ENCODE measurements at regions not wholly inside any gene's neighbourhood (a gene's known extent, or its start where the extent isn't known, plus 50 kb on each side); places are given as distances from the start of the nearest gene placed in this dataset.

DNA sequence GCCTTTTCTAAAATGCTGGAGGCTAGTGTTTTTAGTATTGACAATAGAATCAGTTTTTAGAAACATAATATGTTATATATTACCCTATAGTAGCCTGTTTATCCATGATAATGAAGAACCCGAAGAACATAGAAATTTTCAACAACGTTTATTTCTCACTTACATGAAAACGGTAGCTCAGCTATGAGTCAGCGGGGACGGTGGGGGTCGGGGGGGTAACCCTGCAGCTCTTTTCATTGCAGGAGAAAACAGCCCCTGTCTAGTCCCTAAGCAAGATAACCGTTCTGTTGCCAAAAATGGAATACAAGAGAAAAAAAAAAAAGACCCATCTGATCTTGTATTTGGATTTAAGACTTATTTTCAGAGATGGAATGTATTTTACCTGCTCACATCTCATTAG, 1758.4 kb upstream of the AGA start:
- TF ChIP-seq, protein P1, sequence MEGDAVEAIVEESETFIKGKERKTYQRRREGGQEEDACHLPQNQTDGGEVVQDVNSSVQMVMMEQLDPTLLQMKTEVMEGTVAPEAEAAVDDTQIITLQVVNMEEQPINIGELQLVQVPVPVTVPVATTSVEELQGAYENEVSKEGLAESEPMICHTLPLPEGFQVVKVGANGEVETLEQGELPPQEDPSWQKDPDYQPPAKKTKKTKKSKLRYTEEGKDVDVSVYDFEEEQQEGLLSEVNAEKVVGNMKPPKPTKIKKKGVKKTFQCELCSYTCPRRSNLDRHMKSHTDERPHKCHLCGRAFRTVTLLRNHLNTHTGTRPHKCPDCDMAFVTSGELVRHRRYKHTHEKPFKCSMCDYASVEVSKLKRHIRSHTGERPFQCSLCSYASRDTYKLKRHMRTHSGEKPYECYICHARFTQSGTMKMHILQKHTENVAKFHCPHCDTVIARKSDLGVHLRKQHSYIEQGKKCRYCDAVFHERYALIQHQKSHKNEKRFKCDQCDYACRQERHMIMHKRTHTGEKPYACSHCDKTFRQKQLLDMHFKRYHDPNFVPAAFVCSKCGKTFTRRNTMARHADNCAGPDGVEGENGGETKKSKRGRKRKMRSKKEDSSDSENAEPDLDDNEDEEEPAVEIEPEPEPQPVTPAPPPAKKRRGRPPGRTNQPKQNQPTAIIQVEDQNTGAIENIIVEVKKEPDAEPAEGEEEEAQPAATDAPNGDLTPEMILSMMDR (conservative IDR thresholded peaks at IDR 0.05; ENCODE audit: low read depth, low read length): no peak

DNA sequence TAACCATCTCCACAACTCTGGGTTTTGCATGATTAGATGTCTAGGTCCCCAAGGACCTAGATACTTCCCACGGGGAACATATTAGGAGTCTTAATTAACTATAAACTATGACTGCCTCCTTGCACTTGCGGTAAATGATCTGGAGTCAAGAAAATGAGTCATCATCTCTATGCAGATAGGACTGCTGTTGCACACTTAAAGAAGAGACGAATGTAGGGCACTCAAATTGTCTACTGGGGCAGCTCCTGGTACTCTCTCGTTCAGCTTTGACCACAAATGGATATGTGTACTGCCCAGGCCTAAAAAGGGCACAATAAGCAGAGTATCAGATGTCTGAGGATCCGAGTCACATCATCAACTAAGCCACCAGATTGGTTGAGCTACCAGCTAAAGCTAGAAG, 1783.4 kb upstream of the AGA start:
- Histone ChIP-seq H4K20me1 (ENCODE audit: insufficient read depth) (no peaks in the 10 kb centered on the region), H3K27ac (no peak overlapping the region), H3K4me1 (ENCODE audit: low read depth, poor library complexity, severe bottlenecking) (no peaks in the 10 kb centered on the region), H3K27me3 (ENCODE audit: insufficient read depth, low read depth) (no peaks in the 10 kb centered on the region), H3K4me3 (IDR thresholded peaks at IDR 0.05; ENCODE audit: insufficient read depth, low read depth, low read length) (no peak overlapping the region), H3K79me2 (ENCODE audit: insufficient read depth, low read depth) (no peaks in the 10 kb centered on the region), H3K4me2 (no peak overlapping the region), H3K9ac (no peak overlapping the region), H2AFZ (ENCODE audit: low read depth) (no peak overlapping the region), H3K36me3 (ENCODE audit: insufficient read depth) (no peaks in the 10 kb centered on the region)
- TF ChIP-seq, protein P1 (conservative IDR thresholded peaks at IDR 0.05; ENCODE audit: low read depth, low read length): no peak

More for the DNA sequence above, 1758.4 kb upstream of the AGA start:
- Histone ChIP-seq H3K4me3 (IDR thresholded peaks at IDR 0.05; ENCODE audit: insufficient read depth, low read depth, low read length) (no peak overlapping the region), H3K9ac (no peak overlapping the region), H3K79me2 (ENCODE audit: insufficient read depth, low read depth) (no peaks in the 10 kb centered on the region), H2AFZ (ENCODE audit: low read depth) (no peak overlapping the region), H3K36me3 (ENCODE audit: insufficient read depth) (no peaks in the 10 kb centered on the region), H3K4me2 (no peak overlapping the region), H3K4me1 (ENCODE audit: low read depth, poor library complexity, severe bottlenecking) (no peaks in the 10 kb centered on the region), H3K27ac (no peak overlapping the region), H4K20me1 (ENCODE audit: insufficient read depth) (no peaks in the 10 kb centered on the region), H3K27me3 (ENCODE audit: insufficient read depth, low read depth) (no peaks in the 10 kb centered on the region)

- Histone ChIP-seq H3K36me3 (ENCODE audit: insufficient read depth) (no peaks in the 10 kb centered on the region), H3K4me2 (no peak overlapping the region), H3K79me2 (ENCODE audit: insufficient read depth, low read depth) (no peaks in the 10 kb centered on the region), H3K27ac (no peak overlapping the region), H2AFZ (ENCODE audit: low read depth) (no peak overlapping the region), H3K27me3 (ENCODE audit: insufficient read depth, low read depth) (no peaks in the 10 kb centered on the region), H3K4me3 (IDR thresholded peaks at IDR 0.05; ENCODE audit: insufficient read depth, low read depth, low read length) (no peak overlapping the region), H4K20me1 (ENCODE audit: insufficient read depth) (no peaks in the 10 kb centered on the region), H3K4me1 (ENCODE audit: low read depth, poor library complexity, severe bottlenecking) (no peaks in the 10 kb centered on the region), H3K9ac (no peak overlapping the region)
- TF ChIP-seq, protein P1 (conservative IDR thresholded peaks at IDR 0.05; ENCODE audit: low read depth, low read length): no peak
Observed at GRCh38 chr4:179248821-179249220, 1806.6 kb upstream of the AGA start.

GRCh38 chr4:179268791-179269190, 1826.6 kb upstream of the AGA start:
- no peak overlapping the region for H3K9ac ChIP-seq
- H3K4me3 ChIP-seq (IDR thresholded peaks at IDR 0.05; ENCODE audit: insufficient read depth, low read depth, low read length): no peak overlapping the region
- no peak overlapping the region for H3K4me2 ChIP-seq
- no peak overlapping the region for H2AFZ ChIP-seq (ENCODE audit: low read depth)
- H3K27me3 ChIP-seq (ENCODE audit: insufficient read depth, low read depth): no peaks in the 10 kb centered on the region
- no peaks in the 10 kb centered on the region for H3K4me1 ChIP-seq (ENCODE audit: low read depth, poor library complexity, severe bottlenecking)
- no peaks in the 10 kb centered on the region for H4K20me1 ChIP-seq (ENCODE audit: insufficient read depth)
- H3K36me3 ChIP-seq (ENCODE audit: insufficient read depth): no peaks in the 10 kb centered on the region
- H3K79me2 ChIP-seq (ENCODE audit: insufficient read depth, low read depth): no peaks in the 10 kb centered on the region
- no peak overlapping the region for H3K27ac ChIP-seq
- TF ChIP-seq, protein P1 (conservative IDR thresholded peaks at IDR 0.05; ENCODE audit: low read depth, low read length): no peak

Data from KMS-11 (cell line).